Hepatocyte (in vitro differentiated cells): ENCODE measurements at regions not wholly inside any gene's neighbourhood (a gene's known extent, or its start where the extent isn't known, plus 50 kb on each side); places are given as distances from the start of the nearest gene placed in this dataset.

ENCODE experiments used
- EZH2 ChIP-seq: fragments of 200-600 bp; sonication (generic); IDR thresholded peaks from 2 replicates; pipeline ENCODE4 v1.6.1; 2016; ENCODE audit warnings: antibody characterized with exemption, mild to moderate bottlenecking, borderline replicate concordance
- EZH2phosphoT487 ChIP-seq: fragments of 200-600 bp; sonication (generic); IDR thresholded peaks from one replicate; pipeline ENCODE4 v1.6.1; 2018; ENCODE audit warnings: antibody characterized with exemption, mild to moderate bottlenecking, low read depth, moderate library complexity; ENCODE audit not compliant: unreplicated experiment, severe bottlenecking
- TF ChIP-seq, protein P1 (sequence below): fragments of 200-600 bp; sonication (generic); IDR thresholded peaks from 2 replicates; pipeline ENCODE4 v1.5.1; 2016; ENCODE audit warnings: antibody characterized with exemption, mild to moderate bottlenecking; ENCODE audit not compliant: poor library complexity

DNA sequence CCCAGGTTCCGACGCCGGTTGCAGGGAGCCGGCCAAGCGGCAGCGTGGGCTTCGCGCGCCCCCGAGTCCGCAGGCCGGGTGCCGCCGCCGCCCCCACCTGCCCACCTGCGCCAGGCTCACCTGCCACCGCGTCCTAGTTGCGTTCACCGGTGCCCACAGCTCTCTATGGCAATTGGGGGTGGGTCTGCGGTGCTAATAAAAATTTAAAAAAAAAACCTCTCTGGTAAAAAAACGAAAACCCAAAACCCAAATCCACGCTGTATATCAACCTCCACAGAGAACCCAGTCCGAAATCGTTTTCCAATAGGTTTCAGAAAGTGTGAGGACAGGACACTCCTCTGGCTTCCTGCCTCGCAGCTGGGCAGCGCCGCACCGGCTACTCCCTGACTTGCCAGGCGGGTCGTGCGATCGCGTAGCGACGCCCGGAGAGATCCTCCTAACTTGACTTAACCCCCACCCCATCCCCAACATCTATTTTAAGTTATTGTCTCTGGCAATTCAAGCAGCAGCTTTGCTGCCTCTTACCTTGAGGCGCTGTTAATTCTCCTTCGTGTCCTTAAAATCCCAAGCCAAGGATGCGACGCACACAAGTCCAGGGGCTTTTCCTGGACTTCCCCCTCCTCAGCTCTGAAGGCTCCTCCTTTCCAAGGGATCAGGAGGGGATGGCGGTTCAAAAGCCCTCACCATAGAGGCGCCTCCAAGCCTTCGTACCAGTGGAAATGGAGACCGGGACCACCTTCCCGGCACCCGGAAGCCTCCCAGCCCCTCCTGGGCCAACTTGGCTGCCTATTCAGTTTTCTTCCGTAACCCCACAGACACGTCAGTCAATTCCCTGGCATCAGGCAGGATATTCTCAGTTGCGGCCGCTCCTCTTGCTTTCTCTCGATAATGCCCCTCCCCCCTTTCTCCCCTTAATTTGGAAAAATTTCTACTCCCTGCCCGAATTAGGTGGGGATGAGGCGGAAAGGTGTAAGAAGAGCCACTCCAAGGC, 1639.4 kb upstream of the C9orf72 start:
- TF ChIP-seq, protein P1, sequence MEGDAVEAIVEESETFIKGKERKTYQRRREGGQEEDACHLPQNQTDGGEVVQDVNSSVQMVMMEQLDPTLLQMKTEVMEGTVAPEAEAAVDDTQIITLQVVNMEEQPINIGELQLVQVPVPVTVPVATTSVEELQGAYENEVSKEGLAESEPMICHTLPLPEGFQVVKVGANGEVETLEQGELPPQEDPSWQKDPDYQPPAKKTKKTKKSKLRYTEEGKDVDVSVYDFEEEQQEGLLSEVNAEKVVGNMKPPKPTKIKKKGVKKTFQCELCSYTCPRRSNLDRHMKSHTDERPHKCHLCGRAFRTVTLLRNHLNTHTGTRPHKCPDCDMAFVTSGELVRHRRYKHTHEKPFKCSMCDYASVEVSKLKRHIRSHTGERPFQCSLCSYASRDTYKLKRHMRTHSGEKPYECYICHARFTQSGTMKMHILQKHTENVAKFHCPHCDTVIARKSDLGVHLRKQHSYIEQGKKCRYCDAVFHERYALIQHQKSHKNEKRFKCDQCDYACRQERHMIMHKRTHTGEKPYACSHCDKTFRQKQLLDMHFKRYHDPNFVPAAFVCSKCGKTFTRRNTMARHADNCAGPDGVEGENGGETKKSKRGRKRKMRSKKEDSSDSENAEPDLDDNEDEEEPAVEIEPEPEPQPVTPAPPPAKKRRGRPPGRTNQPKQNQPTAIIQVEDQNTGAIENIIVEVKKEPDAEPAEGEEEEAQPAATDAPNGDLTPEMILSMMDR = no peak
- TF ChIP-seq EZH2 (peak; percentile 45), EZH2phosphoT487 (no peak)
